Posterior vena cava (tissue), 2 donors: ENCODE measurements at regions not wholly inside any gene's neighbourhood (a gene's known extent, or its start where the extent isn't known, plus 50 kb on each side); places are given as distances from the start of the nearest gene placed in this dataset.
"Not testable (repeated sequence)": the region's sequence is repeated elsewhere in the genome, so short reads cannot be mapped to it uniquely, and the experiment has no call there.

Experiments
- DNase-seq: peaks from one replicate; pipeline ENCODE4 v3.0.0-alpha.2; 2020; ENCODE audit warnings: low spot score
- intact Hi-C, 2 donors: fragments of 100-400 bp; cut with DNase I; formaldehyde crosslinking; loops; one replicate each; pipeline versions ENCODE4 v1.14.1 to v1.14.2; 2022 to 2023
- donor health status: DM: yes; HTN: yes; CAD: no.
- donor health status: DM: yes; HTN: yes; CAD: no.

GRCh38 chr14:103228076-103228806 lies 105.0 kb downstream of the TNFAIP2 start:
- intact Hi-C loops = no loop called here
- no peak for DNase-seq

GRCh38 chr14:103228866-103229265 lies 105.2 kb upstream of the EIF5 start:
- intact Hi-C loops = no loop called here

GRCh38 chr14:103230021-103230420 lies 104.0 kb upstream of the EIF5 start:
- intact Hi-C loops = no loop called here
- no peak for DNase-seq

More at GRCh38 chr14:103228866-103229265, 105.2 kb upstream of the EIF5 start:
- no peak for DNase-seq

- no peak for DNase-seq
- intact Hi-C loops = no loop called here
Measured at GRCh38 chr14:103230658-103231334, 103.2 kb upstream of the EIF5 start.

GRCh38 chr14:103231376-103232019 lies 102.5 kb upstream of the EIF5 start:
- intact Hi-C loops = no loop called here

GRCh38 chr14:103232031-103232808 lies 101.8 kb upstream of the EIF5 start:
- no peak for DNase-seq
- intact Hi-C loops = no loop called here

More at GRCh38 chr14:103231376-103232019, 102.5 kb upstream of the EIF5 start:
- no peak for DNase-seq

GRCh38 chr14:103232831-103233319 lies 101.2 kb upstream of the EIF5 start:
- DNase-seq = no peak
- intact Hi-C loops = no loop called here

GRCh38 chr14:103233328-103233727 lies 100.7 kb upstream of the EIF5 start:
- DNase-seq = no peak
- intact Hi-C loops = no loop called here

GRCh38 chr14:103234826-103235225 lies 99.2 kb upstream of the EIF5 start:
- DNase-seq, intact Hi-C loops: not testable (repeated sequence)

- intact Hi-C loops, DNase-seq: not testable (repeated sequence)
Measured at GRCh38 chr14:103235506-103235905, 98.5 kb upstream of the EIF5 start.

- intact Hi-C loops = no loop called here
- DNase-seq = no peak
Measured at GRCh38 chr14:103239751-103240150, 94.3 kb upstream of the EIF5 start.

- intact Hi-C loops = no loop called here
- DNase-seq = no peak
Measured at GRCh38 chr14:103241531-103241930, 92.5 kb upstream of the EIF5 start.

GRCh38 chr14:103243764-103244737 lies 90.0 kb upstream of the EIF5 start:
- DNase-seq = peak; percentile 19
- intact Hi-C loops = no loop called here

GRCh38 chr14:103245624-103246031 lies 88.4 kb upstream of the EIF5 start:
- DNase-seq, intact Hi-C loops: not testable (repeated sequence)

- intact Hi-C loops = no loop called here
- DNase-seq = no peak
Measured at GRCh38 chr14:103246070-103246469, 88.0 kb upstream of the EIF5 start.

- intact Hi-C loops = no loop called here
- DNase-seq = no peak
Measured at GRCh38 chr14:103247169-103247606, 86.8 kb upstream of the EIF5 start.

- intact Hi-C loops = no loop called here
Measured at GRCh38 chr14:103250181-103250580, 83.9 kb upstream of the EIF5 start.

GRCh38 chr14:103250874-103251273 lies 83.2 kb upstream of the EIF5 start:
- intact Hi-C loops = no loop called here
- DNase-seq = no peak

More at GRCh38 chr14:103250181-103250580, 83.9 kb upstream of the EIF5 start:
- DNase-seq = no peak
